ENCODE measurements at regions not wholly inside any gene's neighbourhood (a gene's known extent, or its start where the extent isn't known, plus 50 kb on each side); places are given as distances from the start of the nearest gene placed in this dataset.

DNA sequence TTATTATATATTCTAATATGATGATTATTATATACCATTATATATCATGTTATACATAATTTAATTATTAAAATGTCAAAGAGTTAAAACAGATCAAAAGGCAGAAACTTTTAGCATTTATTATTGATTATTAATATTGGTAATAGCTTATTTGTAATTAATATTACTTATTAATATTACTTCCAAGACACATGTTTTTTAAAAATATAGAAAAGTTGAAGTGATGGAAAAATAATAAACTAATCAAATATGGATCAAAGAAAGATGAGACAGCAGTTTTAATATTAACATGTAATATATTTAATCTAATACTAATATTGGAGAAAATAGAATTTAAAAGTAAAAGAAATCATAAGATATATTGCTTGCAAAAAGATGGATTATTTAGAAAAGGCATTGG lies 154.6 kb upstream of the TAB2 start:
- FAIRE-seq: no peak
- peak; percentile 40; the same call in 1 of the 2 replicates for TF ChIP-seq C11orf30 (IDR thresholded peaks at IDR 0.05; ENCODE audit: low read depth)
- TF ChIP-seq ERF (CRISPR knock-in tag; IDR thresholded peaks at IDR 0.05): no peak
- peak; percentile 61 for TF ChIP-seq DACH1 (IDR thresholded peaks at IDR 0.05; ENCODE audit: partially characterized antibody)
- no peak for TF ChIP-seq FOXA3 (CRISPR knock-in tag; conservative IDR thresholded peaks at IDR 0.05 in 1 of 2, IDR thresholded peaks at IDR 0.05 in 1 of 2)
- TF ChIP-seq, protein P1, sequence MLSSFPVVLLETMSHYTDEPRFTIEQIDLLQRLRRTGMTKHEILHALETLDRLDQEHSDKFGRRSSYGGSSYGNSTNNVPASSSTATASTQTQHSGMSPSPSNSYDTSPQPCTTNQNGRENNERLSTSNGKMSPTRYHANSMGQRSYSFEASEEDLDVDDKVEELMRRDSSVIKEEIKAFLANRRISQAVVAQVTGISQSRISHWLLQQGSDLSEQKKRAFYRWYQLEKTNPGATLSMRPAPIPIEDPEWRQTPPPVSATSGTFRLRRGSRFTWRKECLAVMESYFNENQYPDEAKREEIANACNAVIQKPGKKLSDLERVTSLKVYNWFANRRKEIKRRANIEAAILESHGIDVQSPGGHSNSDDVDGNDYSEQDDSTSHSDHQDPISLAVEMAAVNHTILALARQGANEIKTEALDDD (IDR thresholded peaks at IDR 0.05): no peak
- TF ChIP-seq ZNF445 (CRISPR knock-in tag; IDR thresholded peaks at IDR 0.05; ENCODE audit: low read depth): no peak
- no peak for TF ChIP-seq DMBX1 (CRISPR knock-in tag; IDR thresholded peaks at IDR 0.05; ENCODE audit: borderline replicate concordance)
- TF ChIP-seq ZBED1 (IDR thresholded peaks at IDR 0.05): no peak
- no peak for TF ChIP-seq HMG20A (CRISPR knock-in tag; conservative IDR thresholded peaks at IDR 0.05)
- TF ChIP-seq, protein P2, sequence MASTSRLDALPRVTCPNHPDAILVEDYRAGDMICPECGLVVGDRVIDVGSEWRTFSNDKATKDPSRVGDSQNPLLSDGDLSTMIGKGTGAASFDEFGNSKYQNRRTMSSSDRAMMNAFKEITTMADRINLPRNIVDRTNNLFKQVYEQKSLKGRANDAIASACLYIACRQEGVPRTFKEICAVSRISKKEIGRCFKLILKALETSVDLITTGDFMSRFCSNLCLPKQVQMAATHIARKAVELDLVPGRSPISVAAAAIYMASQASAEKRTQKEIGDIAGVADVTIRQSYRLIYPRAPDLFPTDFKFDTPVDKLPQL (IDR thresholded peaks at IDR 0.05; ENCODE audit: extremely low read depth, insufficient read length): no peak
- TF ChIP-seq CAMTA2 (CRISPR knock-in tag; conservative IDR thresholded peaks at IDR 0.05): no peak
- TF ChIP-seq, protein P3, sequence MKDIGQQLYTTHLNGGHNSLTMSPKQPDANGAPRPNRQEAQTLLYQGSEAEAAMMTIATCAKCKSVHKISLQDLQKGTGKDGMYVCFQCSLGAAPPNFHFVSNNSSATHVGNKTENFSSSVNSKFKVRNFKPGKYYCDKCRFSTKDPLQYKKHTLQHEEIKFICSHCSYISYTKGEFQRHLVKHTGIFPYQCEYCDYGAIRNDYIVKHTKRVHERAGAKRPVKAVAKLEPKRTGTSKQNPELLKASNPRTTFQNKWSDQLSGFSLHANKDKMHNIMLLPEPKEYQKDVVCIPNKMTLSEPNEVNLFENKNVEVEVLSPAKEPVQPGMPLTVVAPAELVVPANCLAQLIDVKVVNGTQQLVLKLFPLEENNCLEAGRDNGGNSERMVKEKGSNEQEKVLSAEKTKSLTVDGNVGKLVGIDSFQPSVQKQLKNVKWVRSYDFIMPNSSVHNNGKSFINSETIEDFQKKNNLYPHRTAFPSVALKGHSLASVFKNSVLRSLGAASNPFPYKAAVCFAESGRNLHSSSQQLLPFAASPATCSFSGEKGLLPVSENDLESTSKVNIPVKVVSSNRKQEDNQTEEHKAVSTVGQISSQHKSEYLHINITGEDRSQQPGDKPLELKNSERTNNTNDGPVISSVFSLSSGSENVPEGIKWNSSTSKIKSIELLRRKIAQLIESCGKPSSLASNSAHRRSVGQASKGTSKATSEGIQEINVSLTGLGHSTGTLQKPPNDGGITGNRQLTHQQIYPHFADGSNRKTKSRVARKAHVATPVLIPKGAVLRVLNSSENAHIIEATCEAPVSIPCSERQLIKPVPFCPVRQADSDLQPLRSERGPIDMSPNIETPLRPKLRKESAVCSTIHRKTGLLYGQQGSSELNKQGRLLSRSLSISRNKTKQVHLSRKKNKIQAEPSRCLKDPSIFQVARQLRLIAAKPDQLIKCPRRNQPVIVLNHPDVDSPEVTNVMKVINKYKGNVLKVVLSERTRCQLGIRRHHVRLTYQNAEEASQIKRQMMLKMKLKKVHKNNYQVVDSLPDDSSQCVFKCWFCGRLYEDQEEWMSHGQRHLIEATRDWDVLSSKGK (CRISPR knock-in tag; IDR thresholded peaks at IDR 0.05): no peak
- TF ChIP-seq ZNF316 (IDR thresholded peaks at IDR 0.05): peak; percentile 77
- TF ChIP-seq, protein P4, sequence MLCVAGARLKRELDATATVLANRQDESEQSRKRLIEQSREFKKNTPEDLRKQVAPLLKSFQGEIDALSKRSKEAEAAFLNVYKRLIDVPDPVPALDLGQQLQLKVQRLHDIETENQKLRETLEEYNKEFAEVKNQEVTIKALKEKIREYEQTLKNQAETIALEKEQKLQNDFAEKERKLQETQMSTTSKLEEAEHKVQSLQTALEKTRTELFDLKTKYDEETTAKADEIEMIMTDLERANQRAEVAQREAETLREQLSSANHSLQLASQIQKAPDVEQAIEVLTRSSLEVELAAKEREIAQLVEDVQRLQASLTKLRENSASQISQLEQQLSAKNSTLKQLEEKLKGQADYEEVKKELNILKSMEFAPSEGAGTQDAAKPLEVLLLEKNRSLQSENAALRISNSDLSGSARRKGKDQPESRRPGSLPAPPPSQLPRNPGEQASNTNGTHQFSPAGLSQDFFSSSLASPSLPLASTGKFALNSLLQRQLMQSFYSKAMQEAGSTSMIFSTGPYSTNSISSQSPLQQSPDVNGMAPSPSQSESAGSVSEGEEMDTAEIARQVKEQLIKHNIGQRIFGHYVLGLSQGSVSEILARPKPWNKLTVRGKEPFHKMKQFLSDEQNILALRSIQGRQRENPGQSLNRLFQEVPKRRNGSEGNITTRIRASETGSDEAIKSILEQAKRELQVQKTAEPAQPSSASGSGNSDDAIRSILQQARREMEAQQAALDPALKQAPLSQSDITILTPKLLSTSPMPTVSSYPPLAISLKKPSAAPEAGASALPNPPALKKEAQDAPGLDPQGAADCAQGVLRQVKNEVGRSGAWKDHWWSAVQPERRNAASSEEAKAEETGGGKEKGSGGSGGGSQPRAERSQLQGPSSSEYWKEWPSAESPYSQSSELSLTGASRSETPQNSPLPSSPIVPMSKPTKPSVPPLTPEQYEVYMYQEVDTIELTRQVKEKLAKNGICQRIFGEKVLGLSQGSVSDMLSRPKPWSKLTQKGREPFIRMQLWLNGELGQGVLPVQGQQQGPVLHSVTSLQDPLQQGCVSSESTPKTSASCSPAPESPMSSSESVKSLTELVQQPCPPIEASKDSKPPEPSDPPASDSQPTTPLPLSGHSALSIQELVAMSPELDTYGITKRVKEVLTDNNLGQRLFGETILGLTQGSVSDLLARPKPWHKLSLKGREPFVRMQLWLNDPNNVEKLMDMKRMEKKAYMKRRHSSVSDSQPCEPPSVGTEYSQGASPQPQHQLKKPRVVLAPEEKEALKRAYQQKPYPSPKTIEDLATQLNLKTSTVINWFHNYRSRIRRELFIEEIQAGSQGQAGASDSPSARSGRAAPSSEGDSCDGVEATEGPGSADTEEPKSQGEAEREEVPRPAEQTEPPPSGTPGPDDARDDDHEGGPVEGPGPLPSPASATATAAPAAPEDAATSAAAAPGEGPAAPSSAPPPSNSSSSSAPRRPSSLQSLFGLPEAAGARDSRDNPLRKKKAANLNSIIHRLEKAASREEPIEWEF (CRISPR knock-in tag; IDR thresholded peaks at IDR 0.05): peak; percentile 56; the same call in 1 of the 2 replicates
- no peak for TF ChIP-seq ZEB2 (IDR thresholded peaks at IDR 0.05)

More for the DNA sequence above, 154.6 kb upstream of the TAB2 start:
- Histone ChIP-seq H3K9me1 (ENCODE audit: control insufficient read depth, insufficient read depth, low read length) (no peaks in the 10 kb centered on the region), H3K36me3 (ENCODE audit: control insufficient read depth, insufficient read depth, low read length) (no peaks in the 10 kb centered on the region), H3K4me3 (no peak overlapping the region), H4K20me1 (replicated peaks; ENCODE audit: control insufficient read depth, insufficient read depth, low read length) (no peaks in the 10 kb centered on the region), H3K79me2 (ENCODE audit: control insufficient read depth, insufficient read depth, low read length) (no peaks in the 10 kb centered on the region), H3K9ac (ENCODE audit: insufficient read depth in 1 of 2, low read depth in 2 of 2, low read length in 2 of 2) (no peak overlapping the region), H3K4me2 (ENCODE audit: insufficient read depth, low read length) (no peak overlapping the region), H3K27me3 (ENCODE audit: control insufficient read depth in 2 of 2, insufficient read depth in 2 of 2, low read length in 2 of 2) (no peaks in the 10 kb centered on the region), H3K4me1 (replicated peaks in 1 of 2; ENCODE audit: control insufficient read depth in 2 of 2, insufficient read depth in 2 of 2, low read length in 2 of 2) (peaks cover 0 to 3% of the 10 kb centered on the region in 2 experiments; a peak in 1 of 5 replicates), H3K9me3 (replicated peaks; ENCODE audit: control insufficient read depth, insufficient read depth, low read depth, low read length) (no peaks in the 10 kb centered on the region), H3K27ac (ENCODE audit: extremely low read depth, low read depth, low read length) (no peak overlapping the region), H2AFZ (ENCODE audit: low read depth, low read length) (no peak overlapping the region)
- ChIA-PET POLR2A (interaction anchor here (2.3 kb wide), 1 partner anchor 10 kb away, joined by 8 read pairs; no protein-coding TSS in a partner anchor), CTCF (ENCODE audit: low intra/inter-chr PET ratio) (no interaction called here)
- DNase-seq (ENCODE audit: extremely low read depth in 1 of 4, low spot score in 3 of 4) (no peak), ATAC-seq (no peak)
- BruUV-seq (replicated peaks): no TSS peak
- intact Hi-C loops (cut with micrococcal nuclease): loop anchor here (1.0 kb wide), 1 partner anchor 118 kb away; no protein-coding TSS in a partner anchor
- in situ Hi-C loops (cut with MboI): no loop called here
